Tibial nerve (tissue), 4 donors: ENCODE measurements at regions not wholly inside any gene's neighbourhood (a gene's known extent, or its start where the extent isn't known, plus 50 kb on each side); places are given as distances from the start of the nearest gene placed in this dataset.

Source experiments
- DNase-seq, 2 donors: peaks; one replicate each; pipeline ENCODE4 v3.0.0-alpha.2; 2019; ENCODE audit warnings: low spot score in 2 of 2
- H3K27ac ChIP-seq, 4 donors: fragments of 200-600 bp; sonication (generic) in 3 of 4; one replicate each; pipeline ENCODE4 v1.5.1; 2017 to 2019; ENCODE audit warnings: mild to moderate bottlenecking in 1 of 4
- H3K27me3 ChIP-seq, 2 donors: fragments of 200-600 bp; sonication (generic) in 1 of 2; one replicate each; pipeline versions ENCODE4 v1.5.1 to v1.6.0; 2017 to 2019
- H3K36me3 ChIP-seq, 3 donors: fragments of 200-600 bp; sonication (generic); one replicate each; pipeline ENCODE4 v1.5.1; 2018 to 2019
- H3K4me1 ChIP-seq, 4 donors: fragments of 200-600 bp; sonication (generic) in 3 of 4; one replicate each; pipeline ENCODE4 v1.5.1; 2017 to 2019
- H3K4me3 ChIP-seq, 4 donors: fragments of 200-600 bp; sonication (generic) in 3 of 4; one replicate each; pipeline ENCODE4 v1.5.1; 2017 to 2019; ENCODE audit warnings: mild to moderate bottlenecking in 1 of 4, moderate library complexity in 1 of 4
- H3K9me3 ChIP-seq, 4 donors: fragments of 200-600 bp; sonication (generic) in 3 of 4; one replicate each; pipeline ENCODE4 v1.5.1; 2017 to 2019
- CTCF ChIP-seq, 5 experiments: fragments of 200-600 bp in 3 of 5; fragments of 450-650 bp in 2 of 5; sonication (generic) in 3 of 5; IDR thresholded peaks; one replicate each; pipeline ENCODE4 v1.5.1; 2016 to 2019; ENCODE audit warnings: antibody characterized with exemption in 5 of 5, mild to moderate bottlenecking in 3 of 5, moderate library complexity in 2 of 5
- EP300 ChIP-seq, 2 donors: sonication (generic); formaldehyde crosslinking; IDR thresholded peaks; one replicate each; pipeline ENCODE4 v1.6.1; 2017; ENCODE audit warnings: antibody characterized with exemption in 2 of 2, mild to moderate bottlenecking in 1 of 2
- POLR2A ChIP-seq, 2 donors: fragments of 450-650 bp; IDR thresholded peaks; one replicate each; pipeline ENCODE4 v1.6.1; 2017; ENCODE audit warnings: antibody characterized with exemption in 2 of 2, mild to moderate bottlenecking in 2 of 2, moderate library complexity in 2 of 2
- WGBS, 2 donors: methylation state at CpG; one replicate each; pipeline ENCODE4 v1.1.5; 2018; 5-methylcytosine and 5-hydroxymethylcytosine counted together

GRCh38 chr12:90497923-90498545 is 456.9 kb downstream of the CCER1 start:
- 87 to 88% methylated on average over 6 of the region's 6 CpGs for WGBS, 2 donors
- Histone ChIP-seq H3K27ac (no peak overlapping the region), H3K9me3 (peaks cover 0 to 4% (median 0%) of the 10 kb centered on the region in 4 donors), H3K36me3 (no peaks in the 10 kb centered on the region), H3K4me1 (no peaks in the 10 kb centered on the region), H3K4me3 (no peak overlapping the region), H3K27me3 (no peaks in the 10 kb centered on the region)
- no peak for DNase-seq
- no peak for TF ChIP-seq EP300 (IDR thresholded peaks at IDR 0.05)
- no peak for TF ChIP-seq CTCF (IDR thresholded peaks at IDR 0.05)
- TF ChIP-seq POLR2A (IDR thresholded peaks at IDR 0.05) = no peak

- Histone ChIP-seq H3K27ac (no peak overlapping the region), H3K36me3 (no peaks in the 10 kb centered on the region), H3K27me3 (no peaks in the 10 kb centered on the region), H3K9me3 (peaks cover 0 to 10% (median 0%) of the 10 kb centered on the region in 4 donors), H3K4me1 (no peaks in the 10 kb centered on the region), H3K4me3 (no peak overlapping the region)
- no peak for DNase-seq
- no peak for TF ChIP-seq POLR2A (IDR thresholded peaks at IDR 0.05)
- no peak for TF ChIP-seq CTCF (IDR thresholded peaks at IDR 0.05)
- TF ChIP-seq EP300 (IDR thresholded peaks at IDR 0.05) = no peak
Observed at GRCh38 chr12:90490355-90490754, 464.6 kb downstream of the CCER1 start.

GRCh38 chr12:90489141-90489540 is 465.8 kb downstream of the CCER1 start:
- no peak overlapping the region for H3K4me3 ChIP-seq
- TF ChIP-seq EP300 (IDR thresholded peaks at IDR 0.05) (no peak), POLR2A (IDR thresholded peaks at IDR 0.05) (no peak), CTCF (IDR thresholded peaks at IDR 0.05) (no peak)
- H3K4me1 ChIP-seq = no peaks in the 10 kb centered on the region
- no peak for DNase-seq
- no peak overlapping the region for H3K27ac ChIP-seq
- peaks cover 0 to 10% (median 0%) of the 10 kb centered on the region in 4 donors for H3K9me3 ChIP-seq
- H3K27me3 ChIP-seq = no peaks in the 10 kb centered on the region
- H3K36me3 ChIP-seq = no peaks in the 10 kb centered on the region
- WGBS, 2 donors = 83 to 93% methylated on average over 3 of the region's 3 CpGs

GRCh38 chr12:90485560-90485959 is 469.4 kb downstream of the CCER1 start:
- no peak for DNase-seq
- H3K4me1 ChIP-seq = no peaks in the 10 kb centered on the region
- H3K36me3 ChIP-seq = no peaks in the 10 kb centered on the region
- no peak overlapping the region for H3K4me3 ChIP-seq
- peaks cover 0 to 5% (median 0%) of the 10 kb centered on the region in 4 donors for H3K9me3 ChIP-seq
- no peaks in the 10 kb centered on the region for H3K27me3 ChIP-seq
- TF ChIP-seq POLR2A (IDR thresholded peaks at IDR 0.05) (no peak), EP300 (IDR thresholded peaks at IDR 0.05) (no peak), CTCF (IDR thresholded peaks at IDR 0.05) (no peak)
- H3K27ac ChIP-seq = no peak overlapping the region

GRCh38 chr12:90484094-90484493 is 470.9 kb downstream of the CCER1 start:
- H3K4me3 ChIP-seq = no peak overlapping the region
- TF ChIP-seq CTCF (IDR thresholded peaks at IDR 0.05) = no peak
- no peak for TF ChIP-seq POLR2A (IDR thresholded peaks at IDR 0.05)
- no peak for TF ChIP-seq EP300 (IDR thresholded peaks at IDR 0.05)
- no peak overlapping the region for H3K27ac ChIP-seq
- DNase-seq = no peak
- no peaks in the 10 kb centered on the region for H3K27me3 ChIP-seq
- H3K36me3 ChIP-seq = no peaks in the 10 kb centered on the region
- 46 to 71% methylated on average over 2 of the region's 2 CpGs for WGBS, 2 donors
- H3K4me1 ChIP-seq = no peaks in the 10 kb centered on the region
- no peaks in the 10 kb centered on the region for H3K9me3 ChIP-seq
